H1 (cell line): ENCODE measurements at regions not wholly inside any gene's neighbourhood (a gene's known extent, or its start where the extent isn't known, plus 50 kb on each side); places are given as distances from the start of the nearest gene placed in this dataset.

Source experiments
- BRCA1 ChIP-seq: IDR thresholded peaks from 2 replicates; pipeline ENCODE4 v1.6.1; 2012; ENCODE audit warnings: low read depth, low read length, improper control_type of control experiment
- CBX8 ChIP-seq: fragments of 300-800, 300-1000 bp; sonication (generic); IDR thresholded peaks from 2 replicates; pipeline ENCODE4 v1.7.1; 2016; ENCODE audit warnings: low read depth, low read length, borderline replicate concordance
- CHD2 ChIP-seq: IDR thresholded peaks from 2 replicates; pipeline ENCODE4 v1.6.1; 2012; ENCODE audit warnings: low read length, improper control_type of control experiment
- CREB1 ChIP-seq: IDR thresholded peaks from 2 replicates; pipeline ENCODE4 v1.6.1; 2012; ENCODE audit warnings: inconsistent platforms
- EZH2 ChIP-seq: fragments of 200-600 bp; sonication (generic); IDR thresholded peaks from 2 replicates; pipeline ENCODE4 v1.7.1; 2012; ENCODE audit warnings: low read depth, mild to moderate bottlenecking, moderate library complexity, low read length, inconsistent platforms; ENCODE audit not compliant: severe bottlenecking
- RNF2 ChIP-seq: fragments of 200-900, 300-1000 bp; sonication (generic); IDR thresholded peaks from 2 replicates; pipeline ENCODE4 v1.7.1; 2016; ENCODE audit warnings: borderline replicate concordance, low read depth, mild to moderate bottlenecking, antibody characterized with exemption, low read length; ENCODE audit not compliant: poor library complexity, severe bottlenecking; ENCODE audit errors: missing control alignments
- TAF1 ChIP-seq: IDR thresholded peaks from 2 replicates; pipeline ENCODE4 v1.6.1; 2011; ENCODE audit warnings: mild to moderate bottlenecking, low read depth, low read length
- YY1 ChIP-seq: IDR thresholded peaks from 2 replicates; pipeline ENCODE4 v1.6.1; 2011; ENCODE audit warnings: low read depth, mild to moderate bottlenecking, low read length
- TF ChIP-seq, protein P1 (sequence below), 3 experiments: IDR thresholded peaks; 1 replicate in 2 of 3; 2 replicates in 1 of 3; pipeline versions ENCODE4 v1.5.1 to v1.6.1; 2011; ENCODE audit warnings: low read length in 3 of 3, mild to moderate bottlenecking in 3 of 3, inconsistent platforms in 2 of 3, low read depth in 1 of 3, moderate library complexity in 1 of 3; ENCODE audit not compliant: insufficient read depth in 1 of 3; ENCODE audit errors: control extremely low read depth in 1 of 3
- TF ChIP-seq, protein P2 (sequence below): IDR thresholded peaks from 2 replicates; pipeline ENCODE4 v1.6.1; 2012; ENCODE audit warnings: low read length, inconsistent platforms
- TF ChIP-seq, protein P3 (sequence below): IDR thresholded peaks from 2 replicates; pipeline ENCODE4 v1.6.1; 2011; ENCODE audit warnings: low read length, improper control_type of control experiment

DNA sequence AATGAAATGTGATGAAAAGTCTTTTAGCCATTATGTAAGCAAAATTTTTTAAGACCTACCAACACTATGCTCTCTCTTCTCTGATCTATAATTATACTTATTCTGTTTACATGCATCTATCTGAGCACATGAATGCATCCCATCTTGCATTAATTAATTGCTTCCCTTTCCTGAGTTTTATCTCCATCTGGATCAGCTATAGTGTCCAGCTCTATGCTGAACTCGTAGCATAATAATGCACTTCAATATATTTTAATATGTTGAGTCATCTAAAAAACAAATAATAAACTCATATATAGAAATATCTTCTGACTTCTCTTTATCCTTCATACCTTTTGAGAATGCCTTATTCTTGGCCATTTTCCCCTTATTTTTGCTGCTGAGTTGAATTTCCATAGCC, 1097.8 kb downstream of the TTLL7 start:
- TF ChIP-seq, protein P1, sequence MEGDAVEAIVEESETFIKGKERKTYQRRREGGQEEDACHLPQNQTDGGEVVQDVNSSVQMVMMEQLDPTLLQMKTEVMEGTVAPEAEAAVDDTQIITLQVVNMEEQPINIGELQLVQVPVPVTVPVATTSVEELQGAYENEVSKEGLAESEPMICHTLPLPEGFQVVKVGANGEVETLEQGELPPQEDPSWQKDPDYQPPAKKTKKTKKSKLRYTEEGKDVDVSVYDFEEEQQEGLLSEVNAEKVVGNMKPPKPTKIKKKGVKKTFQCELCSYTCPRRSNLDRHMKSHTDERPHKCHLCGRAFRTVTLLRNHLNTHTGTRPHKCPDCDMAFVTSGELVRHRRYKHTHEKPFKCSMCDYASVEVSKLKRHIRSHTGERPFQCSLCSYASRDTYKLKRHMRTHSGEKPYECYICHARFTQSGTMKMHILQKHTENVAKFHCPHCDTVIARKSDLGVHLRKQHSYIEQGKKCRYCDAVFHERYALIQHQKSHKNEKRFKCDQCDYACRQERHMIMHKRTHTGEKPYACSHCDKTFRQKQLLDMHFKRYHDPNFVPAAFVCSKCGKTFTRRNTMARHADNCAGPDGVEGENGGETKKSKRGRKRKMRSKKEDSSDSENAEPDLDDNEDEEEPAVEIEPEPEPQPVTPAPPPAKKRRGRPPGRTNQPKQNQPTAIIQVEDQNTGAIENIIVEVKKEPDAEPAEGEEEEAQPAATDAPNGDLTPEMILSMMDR (IDR thresholded peaks at IDR 0.05; ENCODE audit: control extremely low read depth in 1 of 3, insufficient read depth in 1 of 3, low read depth in 1 of 3, low read length in 3 of 3): no peak
- TF ChIP-seq EZH2: no peak
- no peak for TF ChIP-seq CREB1
- TF ChIP-seq TAF1: no peak
- TF ChIP-seq CHD2: no peak
- TF ChIP-seq, protein P2, sequence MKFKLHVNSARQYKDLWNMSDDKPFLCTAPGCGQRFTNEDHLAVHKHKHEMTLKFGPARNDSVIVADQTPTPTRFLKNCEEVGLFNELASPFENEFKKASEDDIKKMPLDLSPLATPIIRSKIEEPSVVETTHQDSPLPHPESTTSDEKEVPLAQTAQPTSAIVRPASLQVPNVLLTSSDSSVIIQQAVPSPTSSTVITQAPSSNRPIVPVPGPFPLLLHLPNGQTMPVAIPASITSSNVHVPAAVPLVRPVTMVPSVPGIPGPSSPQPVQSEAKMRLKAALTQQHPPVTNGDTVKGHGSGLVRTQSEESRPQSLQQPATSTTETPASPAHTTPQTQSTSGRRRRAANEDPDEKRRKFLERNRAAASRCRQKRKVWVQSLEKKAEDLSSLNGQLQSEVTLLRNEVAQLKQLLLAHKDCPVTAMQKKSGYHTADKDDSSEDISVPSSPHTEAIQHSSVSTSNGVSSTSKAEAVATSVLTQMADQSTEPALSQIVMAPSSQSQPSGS: no peak
- no peak for TF ChIP-seq CBX8
- TF ChIP-seq BRCA1: no peak
- TF ChIP-seq, protein P3, sequence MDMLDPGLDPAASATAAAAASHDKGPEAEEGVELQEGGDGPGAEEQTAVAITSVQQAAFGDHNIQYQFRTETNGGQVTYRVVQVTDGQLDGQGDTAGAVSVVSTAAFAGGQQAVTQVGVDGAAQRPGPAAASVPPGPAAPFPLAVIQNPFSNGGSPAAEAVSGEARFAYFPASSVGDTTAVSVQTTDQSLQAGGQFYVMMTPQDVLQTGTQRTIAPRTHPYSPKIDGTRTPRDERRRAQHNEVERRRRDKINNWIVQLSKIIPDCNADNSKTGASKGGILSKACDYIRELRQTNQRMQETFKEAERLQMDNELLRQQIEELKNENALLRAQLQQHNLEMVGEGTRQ: no peak
- TF ChIP-seq YY1: no peak
- TF ChIP-seq RNF2: no peak
